ENCODE measurements at regions not wholly inside any gene's neighbourhood (a gene's known extent, or its start where the extent isn't known, plus 50 kb on each side); places are given as distances from the start of the nearest gene placed in this dataset.

- no peak for DNase-seq (ENCODE audit: low read depth)
- H3K4me3 ChIP-seq (ENCODE audit: control insufficient read depth, low read depth, low read length), result no peak overlapping the region
- no peak for TF ChIP-seq CTCF (IDR thresholded peaks at IDR 0.05; ENCODE audit: control insufficient read depth, insufficient read depth, low read depth, low read length, missing control alignments)
Measured at GRCh38 chr15:96262097-96262496, 68.4 kb upstream of the NR2F2 start.

GRCh38 chr15:96262549-96263489 lies 67.7 kb upstream of the NR2F2 start:
- no peak for TF ChIP-seq CTCF (IDR thresholded peaks at IDR 0.05; ENCODE audit: control insufficient read depth, insufficient read depth, low read depth, low read length, missing control alignments)
- DNase-seq (ENCODE audit: low read depth), result no peak
- no peak overlapping the region for H3K4me3 ChIP-seq (ENCODE audit: control insufficient read depth, low read depth, low read length)

GRCh38 chr15:96264351-96264798 lies 66.1 kb upstream of the NR2F2 start:
- no peak overlapping the region for H3K4me3 ChIP-seq (ENCODE audit: control insufficient read depth, low read depth, low read length)
- DNase-seq (ENCODE audit: low read depth), result no peak

GRCh38 chr15:96264801-96265515 lies 65.5 kb upstream of the NR2F2 start:
- no peak for DNase-seq (ENCODE audit: low read depth)
- H3K4me3 ChIP-seq (ENCODE audit: control insufficient read depth, low read depth, low read length), result no peak overlapping the region
- TF ChIP-seq CTCF (IDR thresholded peaks at IDR 0.05; ENCODE audit: control insufficient read depth, insufficient read depth, low read depth, low read length, missing control alignments), result no peak

More at GRCh38 chr15:96264351-96264798, 66.1 kb upstream of the NR2F2 start:
- TF ChIP-seq CTCF (IDR thresholded peaks at IDR 0.05; ENCODE audit: control insufficient read depth, insufficient read depth, low read depth, low read length, missing control alignments), result no peak

- no peak for TF ChIP-seq CTCF (IDR thresholded peaks at IDR 0.05; ENCODE audit: control insufficient read depth, insufficient read depth, low read depth, low read length, missing control alignments)
- no peak for DNase-seq (ENCODE audit: low read depth)
- H3K4me3 ChIP-seq (ENCODE audit: control insufficient read depth, low read depth, low read length), result no peak overlapping the region
Measured at GRCh38 chr15:96266456-96266855, 64.0 kb upstream of the NR2F2 start.

- DNase-seq (ENCODE audit: low read depth), result no peak
- TF ChIP-seq CTCF (IDR thresholded peaks at IDR 0.05; ENCODE audit: control insufficient read depth, insufficient read depth, low read depth, low read length, missing control alignments), result no peak
- no peak overlapping the region for H3K4me3 ChIP-seq (ENCODE audit: control insufficient read depth, low read depth, low read length)
Measured at GRCh38 chr15:96267463-96267862, 63.0 kb upstream of the NR2F2 start.

Measured in AG09309 (cell line).